ENCODE measurements at regions not wholly inside any gene's neighbourhood (a gene's known extent, or its start where the extent isn't known, plus 50 kb on each side); places are given as distances from the start of the nearest gene placed in this dataset.

GRCh38 chr21:15183813-15184257 lies 119.0 kb upstream of the NRIP1 start:
- H2BK12ac ChIP-seq (ENCODE audit: low read length), result no peak overlapping the region
- no peak overlapping the region for H2AK5ac ChIP-seq (ENCODE audit: low read length)
- no peak overlapping the region for H4K91ac ChIP-seq (ENCODE audit: low read depth, low read length)
- no peak overlapping the region for H3K4me3 ChIP-seq (ENCODE audit: low read depth, low read length)
- H3K9ac ChIP-seq (ENCODE audit: low read length), result no peak overlapping the region
- H3K79me1 ChIP-seq (ENCODE audit: low read length), result no peaks in the 10 kb centered on the region
- H4K12ac ChIP-seq (ENCODE audit: low read depth, low read length), result no peak overlapping the region
- no peak overlapping the region for H2BK120ac ChIP-seq (ENCODE audit: insufficient read depth, low read length, poor library complexity)
- no peaks in the 10 kb centered on the region for H3K4me1 ChIP-seq (ENCODE audit: control insufficient read depth in 1 of 2, insufficient read depth in 2 of 2, low read length in 2 of 2)
- H3K79me2 ChIP-seq (ENCODE audit: control insufficient read depth, insufficient read depth, low read length, poor library complexity), result no peaks in the 10 kb centered on the region
- H3K27ac ChIP-seq (ENCODE audit: low read depth, low read length), result no peak overlapping the region
- no peak overlapping the region for H3K14ac ChIP-seq (ENCODE audit: low read length)
- no peak for DNase-seq
- no CpG with 5 or more reads among the region's 5 CpGs for WGBS (ENCODE audit: extremely low coverage, insufficient coverage, insufficient read length)
- H3K23ac ChIP-seq (ENCODE audit: low read length), result no peak overlapping the region
- no peaks in the 10 kb centered on the region for H3K27me3 ChIP-seq (ENCODE audit: insufficient read depth, low read length)
- no peaks in the 10 kb centered on the region for H3K36me3 ChIP-seq (ENCODE audit: control insufficient read depth in 1 of 2, insufficient read depth in 2 of 2, low read length in 2 of 2)
- H2AFZ ChIP-seq (ENCODE audit: insufficient read depth, low read length, poor library complexity), result no peak overlapping the region
- no peak overlapping the region for H3K4me2 ChIP-seq (ENCODE audit: low read length)
- H3K4ac ChIP-seq (ENCODE audit: low read depth, low read length), result no peak overlapping the region
- no peak overlapping the region for H2BK5ac ChIP-seq (ENCODE audit: low read depth, low read length, poor library complexity)
- H3K9me3 ChIP-seq (ENCODE audit: insufficient read depth, low read depth, low read length), result peaks cover 1% of the 10 kb centered on the region
- no peak overlapping the region for H3K18ac ChIP-seq (ENCODE audit: low read length)
- H4K8ac ChIP-seq (ENCODE audit: low read depth, low read length), result no peak overlapping the region

GRCh38 chr21:15190412-15190811 lies 125.6 kb upstream of the NRIP1 start:
- H3K4me3 ChIP-seq (ENCODE audit: low read depth, low read length), result no peak overlapping the region
- no peak overlapping the region for H2AK5ac ChIP-seq (ENCODE audit: low read length)
- no peaks in the 10 kb centered on the region for H3K36me3 ChIP-seq (ENCODE audit: control insufficient read depth in 1 of 2, insufficient read depth in 2 of 2, low read length in 2 of 2)
- H3K23ac ChIP-seq (ENCODE audit: low read length), result no peak overlapping the region
- WGBS (ENCODE audit: extremely low coverage, insufficient coverage, insufficient read length), result no CpG with 5 or more reads among the region's 3 CpGs
- no peak overlapping the region for H2AFZ ChIP-seq (ENCODE audit: insufficient read depth, low read length, poor library complexity)
- H3K9ac ChIP-seq (ENCODE audit: low read length), result no peak overlapping the region
- no peaks in the 10 kb centered on the region for H3K27me3 ChIP-seq (ENCODE audit: insufficient read depth, low read length)
- no peaks in the 10 kb centered on the region for H3K79me2 ChIP-seq (ENCODE audit: control insufficient read depth, insufficient read depth, low read length, poor library complexity)
- DNase-seq, result no peak
- H4K8ac ChIP-seq (ENCODE audit: low read depth, low read length), result no peak overlapping the region
- no peak overlapping the region for H2BK5ac ChIP-seq (ENCODE audit: low read depth, low read length, poor library complexity)
- no peak overlapping the region for H2BK12ac ChIP-seq (ENCODE audit: low read length)
- no peak overlapping the region for H3K27ac ChIP-seq (ENCODE audit: low read depth, low read length)
- H3K4ac ChIP-seq (ENCODE audit: low read depth, low read length), result no peak overlapping the region
- H3K9me3 ChIP-seq (ENCODE audit: insufficient read depth, low read depth, low read length), result no peaks in the 10 kb centered on the region
- H4K91ac ChIP-seq (ENCODE audit: low read depth, low read length), result no peak overlapping the region
- H4K12ac ChIP-seq (ENCODE audit: low read depth, low read length), result no peak overlapping the region
- H3K79me1 ChIP-seq (ENCODE audit: low read length), result no peaks in the 10 kb centered on the region
- no peak overlapping the region for H3K14ac ChIP-seq (ENCODE audit: low read length)
- H2BK120ac ChIP-seq (ENCODE audit: insufficient read depth, low read length, poor library complexity), result no peak overlapping the region
- no peaks in the 10 kb centered on the region for H3K4me1 ChIP-seq (ENCODE audit: control insufficient read depth in 1 of 2, insufficient read depth in 2 of 2, low read length in 2 of 2)
- no peak overlapping the region for H3K4me2 ChIP-seq (ENCODE audit: low read length)
- no peak overlapping the region for H3K18ac ChIP-seq (ENCODE audit: low read length)

- Histone ChIP-seq H3K4ac (ENCODE audit: low read depth, low read length) (no peak overlapping the region), H2AK5ac (ENCODE audit: low read length) (no peak overlapping the region), H2AFZ (ENCODE audit: insufficient read depth, low read length, poor library complexity) (no peak overlapping the region)
Observed at GRCh38 chr21:15190837-15191236, 126.0 kb upstream of the NRIP1 start.

GRCh38 chr21:15191342-15191741 lies 126.5 kb upstream of the NRIP1 start:
- Histone ChIP-seq H3K79me2 (ENCODE audit: control insufficient read depth, insufficient read depth, low read length, poor library complexity) (no peaks in the 10 kb centered on the region), H3K36me3 (ENCODE audit: control insufficient read depth in 1 of 2, insufficient read depth in 2 of 2, low read length in 2 of 2) (no peaks in the 10 kb centered on the region), H2BK12ac (ENCODE audit: low read length) (no peak overlapping the region), H4K91ac (ENCODE audit: low read depth, low read length) (no peak overlapping the region), H3K79me1 (ENCODE audit: low read length) (no peaks in the 10 kb centered on the region), H3K23ac (ENCODE audit: low read length) (no peak overlapping the region), H3K4me1 (ENCODE audit: control insufficient read depth in 1 of 2, insufficient read depth in 2 of 2, low read length in 2 of 2) (no peaks in the 10 kb centered on the region), H3K27ac (ENCODE audit: low read depth, low read length) (no peak overlapping the region), H3K4ac (ENCODE audit: low read depth, low read length) (no peak overlapping the region), H3K27me3 (ENCODE audit: insufficient read depth, low read length) (no peaks in the 10 kb centered on the region), H2BK5ac (ENCODE audit: low read depth, low read length, poor library complexity) (no peak overlapping the region), H4K12ac (ENCODE audit: low read depth, low read length) (no peak overlapping the region), H3K18ac (ENCODE audit: low read length) (no peak overlapping the region), H3K14ac (ENCODE audit: low read length) (no peak overlapping the region), H3K9me3 (ENCODE audit: insufficient read depth, low read depth, low read length) (no peaks in the 10 kb centered on the region), H2BK120ac (ENCODE audit: insufficient read depth, low read length, poor library complexity) (no peak overlapping the region), H3K4me2 (ENCODE audit: low read length) (no peak overlapping the region), H3K4me3 (ENCODE audit: low read depth, low read length) (no peak overlapping the region), H4K8ac (ENCODE audit: low read depth, low read length) (no peak overlapping the region), H2AFZ (ENCODE audit: insufficient read depth, low read length, poor library complexity) (no peak overlapping the region), H2AK5ac (ENCODE audit: low read length) (no peak overlapping the region), H3K9ac (ENCODE audit: low read length) (no peak overlapping the region)
- WGBS (ENCODE audit: extremely low coverage, insufficient coverage, insufficient read length), result no CpG with 5 or more reads among the region's 5 CpGs
- no peak for DNase-seq

More at GRCh38 chr21:15190837-15191236, 126.0 kb upstream of the NRIP1 start:
- no peak overlapping the region for H2BK12ac ChIP-seq (ENCODE audit: low read length)
- H3K14ac ChIP-seq (ENCODE audit: low read length), result no peak overlapping the region
- H4K12ac ChIP-seq (ENCODE audit: low read depth, low read length), result no peak overlapping the region
- no peak overlapping the region for H3K4me3 ChIP-seq (ENCODE audit: low read depth, low read length)
- no peaks in the 10 kb centered on the region for H3K79me2 ChIP-seq (ENCODE audit: control insufficient read depth, insufficient read depth, low read length, poor library complexity)
- H3K27ac ChIP-seq (ENCODE audit: low read depth, low read length), result no peak overlapping the region
- no peak overlapping the region for H3K9ac ChIP-seq (ENCODE audit: low read length)
- H3K4me1 ChIP-seq (ENCODE audit: control insufficient read depth in 1 of 2, insufficient read depth in 2 of 2, low read length in 2 of 2), result no peaks in the 10 kb centered on the region
- WGBS (ENCODE audit: extremely low coverage, insufficient coverage, insufficient read length), result no CpG with 5 or more reads among the region's 5 CpGs
- no peak for DNase-seq
- no peaks in the 10 kb centered on the region for H3K79me1 ChIP-seq (ENCODE audit: low read length)
- H3K4me2 ChIP-seq (ENCODE audit: low read length), result no peak overlapping the region
- H2BK5ac ChIP-seq (ENCODE audit: low read depth, low read length, poor library complexity), result no peak overlapping the region
- H3K23ac ChIP-seq (ENCODE audit: low read length), result no peak overlapping the region
- no peaks in the 10 kb centered on the region for H3K27me3 ChIP-seq (ENCODE audit: insufficient read depth, low read length)
- H4K8ac ChIP-seq (ENCODE audit: low read depth, low read length), result no peak overlapping the region
- no peaks in the 10 kb centered on the region for H3K9me3 ChIP-seq (ENCODE audit: insufficient read depth, low read depth, low read length)
- H4K91ac ChIP-seq (ENCODE audit: low read depth, low read length), result no peak overlapping the region
- no peak overlapping the region for H3K18ac ChIP-seq (ENCODE audit: low read length)
- no peak overlapping the region for H2BK120ac ChIP-seq (ENCODE audit: insufficient read depth, low read length, poor library complexity)
- no peaks in the 10 kb centered on the region for H3K36me3 ChIP-seq (ENCODE audit: control insufficient read depth in 1 of 2, insufficient read depth in 2 of 2, low read length in 2 of 2)

Measured in trophoblast cell (in vitro differentiated cells and primary cell).